T-cell (primary cell): ENCODE measurements at regions not wholly inside any gene's neighbourhood (a gene's known extent, or its start where the extent isn't known, plus 50 kb on each side); places are given as distances from the start of the nearest gene placed in this dataset.
A peak's percentile ranks its signal among the peaks of the same experiment; 100 is the strongest.

ENCODE experiments used
- ATAC-seq, 4 experiments: fragments of 200-7000 bp in 3 of 4; fragments of 150-1000 bp in 1 of 4; cut with Tn5 transposase; replicated peaks in 1 of 4; 1 replicate in 3 of 4; 2 replicates in 1 of 4; pipeline ENCODE4 v1.10.0; 2021; ENCODE audit warnings: moderate library complexity in 3 of 4, mild to moderate bottlenecking in 2 of 4, moderate number of reproducible peaks in 1 of 4
- CTCF ChIA-PET, 2 donors: fragments of 300-600 bp; sonication (Branson Sonifier 250); formaldehyde crosslinking; loops; one replicate each; lab custom pipeline; 2022; ENCODE audit warnings: antibody characterized with exemption in 2 of 2; lab: Charles Lee
- POLR2A ChIA-PET, 2 donors: fragments of 300-600 bp; sonication (Branson Sonifier 250); formaldehyde crosslinking; loops; one replicate each; lab custom pipeline; 2022; ENCODE audit warnings: antibody characterized with exemption in 2 of 2; lab: Charles Lee
- DNase-seq, 35 experiments: peaks; one replicate each; pipeline versions ENCODE4 v3.0.0 to v3.0.0-alpha.2; 2013 to 2023
- H3K27ac ChIP-seq: one replicate; pipeline ENCODE4 v1.5.1; 2013; ENCODE audit warnings: low read length
- H3K27me3 ChIP-seq, 2 experiments: replicated peaks in 1 of 2; 1 replicate in 1 of 2; 2 replicates in 1 of 2; pipeline versions ENCODE4 v1.6.1 to v1.7.0; 2013; ENCODE audit warnings: low read length in 1 of 2, mixed read lengths in 1 of 2; ENCODE audit not compliant: control insufficient read depth in 2 of 2, insufficient read depth in 2 of 2; ENCODE audit errors: extremely low read depth in 1 of 2
- H3K36me3 ChIP-seq, 2 donors: 1 replicate in 1 of 2; 2 replicates in 1 of 2; pipeline versions ENCODE4 v1.6.1 to v1.7.0; 2013; ENCODE audit warnings: low read length in 1 of 2; ENCODE audit not compliant: control insufficient read depth in 2 of 2, insufficient read depth in 1 of 2; ENCODE audit errors: extremely low read depth in 1 of 2
- H3K4me1 ChIP-seq, 2 experiments: 1 replicate in 1 of 2; 2 replicates in 1 of 2; pipeline versions ENCODE4 v1.6.1 to v1.7.0; 2013; ENCODE audit warnings: low read length in 2 of 2, mixed read lengths in 1 of 2; ENCODE audit not compliant: insufficient read depth in 2 of 2, control insufficient read depth in 1 of 2; ENCODE audit errors: extremely low read depth in 1 of 2
- H3K4me3 ChIP-seq, 2 donors: 1 replicate in 1 of 2; 2 replicates in 1 of 2; pipeline versions ENCODE4 v1.5.1 to v1.7.0; 2013; ENCODE audit warnings: mild to moderate bottlenecking in 2 of 2, low read length in 1 of 2, moderate library complexity in 1 of 2; ENCODE audit not compliant: control insufficient read depth in 1 of 2; ENCODE audit errors: extremely low read depth in 1 of 2
- H3K9me3 ChIP-seq: 2 replicates; pipeline ENCODE4 v1.7.0; 2013
- H3K27ac Mint-ChIP-seq, 2 donors: one replicate each; pipeline ENCODE4 v1.8.0; 2020 to 2021; ENCODE audit warnings: mild to moderate bottlenecking in 2 of 2, mixed read lengths in 2 of 2
- H3K27me3 Mint-ChIP-seq, 2 donors: one replicate each; pipeline ENCODE4 v1.8.0; 2021 to 2022; ENCODE audit warnings: mixed read lengths in 2 of 2
- H3K36me3 Mint-ChIP-seq: one replicate; pipeline ENCODE4 v1.8.0; 2021; ENCODE audit warnings: mixed read lengths
- H3K4me1 Mint-ChIP-seq, 3 donors: one replicate each; pipeline ENCODE4 v1.8.0; 2020 to 2022; ENCODE audit warnings: mixed read lengths in 3 of 3, mild to moderate bottlenecking in 1 of 3
- H3K4me3 Mint-ChIP-seq, 3 donors: one replicate each; pipeline ENCODE4 v1.8.0; 2020 to 2022; ENCODE audit warnings: mild to moderate bottlenecking in 3 of 3, mixed read lengths in 3 of 3, moderate library complexity in 3 of 3
- H3K9me3 Mint-ChIP-seq, 3 donors: one replicate each; pipeline ENCODE4 v1.8.0; 2020 to 2022; ENCODE audit warnings: mixed read lengths in 3 of 3
- WGBS: methylation state at CpG from one replicate; pipeline ENCODE4 v1.1.5; 2013; ENCODE audit warnings: missing lambda C conversion rate; ENCODE audit not compliant: insufficient coverage; 5-methylcytosine and 5-hydroxymethylcytosine counted together

DNA sequence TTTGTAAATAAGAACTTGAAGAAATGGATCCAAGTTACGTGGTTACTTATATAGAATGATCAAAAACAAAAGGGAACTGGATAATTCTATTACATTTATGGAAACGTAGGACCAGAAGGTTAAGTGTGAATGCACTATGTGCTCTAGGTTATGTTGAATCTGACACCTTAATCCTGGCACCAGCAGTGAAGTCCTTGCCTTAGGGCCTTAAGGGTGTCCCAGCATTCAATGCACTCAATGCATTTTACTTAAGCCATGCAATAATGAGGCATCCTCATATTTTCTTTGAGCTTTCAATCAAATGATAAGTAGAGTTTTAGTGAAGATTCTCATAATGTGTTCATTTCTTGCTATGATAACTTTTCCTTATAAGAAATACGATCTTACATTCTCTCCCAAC lies 178.3 kb upstream of the AGR3 start:
- no peaks in the 10 kb centered on the region for H3K27me3 ChIP-seq
- no CpG with 5 or more reads among the region's 3 CpGs for WGBS
- H3K4me1 Mint-ChIP-seq: peaks cover 0 to 12% (median 7%) of the 10 kb centered on the region in 3 donors
- H3K9me3 ChIP-seq: no peaks in the 10 kb centered on the region
- no peak overlapping the region for H3K27ac ChIP-seq
- H3K27ac Mint-ChIP-seq: no peak overlapping the region
- H3K4me3 Mint-ChIP-seq: no peak overlapping the region
- no peaks in the 10 kb centered on the region for H3K27me3 Mint-ChIP-seq
- ChIA-PET CTCF (no interaction called here), POLR2A (no interaction called here)
- no peaks in the 10 kb centered on the region for H3K36me3 Mint-ChIP-seq
- no peak overlapping the region for H3K4me3 ChIP-seq
- H3K36me3 ChIP-seq: no peaks in the 10 kb centered on the region
- H3K4me1 ChIP-seq: no peaks in the 10 kb centered on the region
- DNase-seq (no peak), ATAC-seq (no peak)
- H3K9me3 Mint-ChIP-seq: no peaks in the 10 kb centered on the region

DNA sequence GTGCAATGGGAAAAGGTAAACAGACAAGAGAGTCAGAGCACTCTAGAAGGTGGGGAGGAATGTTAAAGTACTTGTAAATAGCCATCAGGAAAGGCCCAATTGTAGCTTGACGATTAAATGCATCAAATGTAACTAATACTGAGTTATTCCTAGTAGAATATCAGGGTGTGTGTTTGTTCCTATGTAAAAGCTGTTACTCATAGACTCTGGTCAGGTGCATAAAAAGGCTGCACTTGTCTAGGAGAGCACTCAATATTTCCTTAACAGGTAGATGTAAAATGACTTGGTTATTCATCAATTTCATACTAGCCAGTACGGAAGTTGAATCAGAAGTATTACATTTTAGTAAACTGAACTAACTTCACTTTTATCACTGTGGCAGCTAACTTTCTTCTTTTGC lies 179.7 kb upstream of the AGR3 start:
- Histone ChIP-seq H3K36me3 (no peaks in the 10 kb centered on the region), H3K4me3 (no peak overlapping the region), H3K9me3 (no peaks in the 10 kb centered on the region), H3K27ac (no peak overlapping the region), H3K27me3 (no peaks in the 10 kb centered on the region), H3K4me1 (no peaks in the 10 kb centered on the region)
- DNase-seq (no peak), ATAC-seq (no peak)
- ChIA-PET POLR2A (interaction anchor here in 1 of 2 donors (0.5 kb wide), 1 partner anchor 174 kb away, joined by 3 read pairs; no protein-coding TSS in a partner anchor), CTCF (interaction anchor here (1.0 to 3.1 kb wide), 3 partner anchors 79 to 240 kb away, joined by 4 to 18 read pairs (median 4); no protein-coding TSS in a partner anchor)
- H3K36me3 Mint-ChIP-seq: no peaks in the 10 kb centered on the region
- WGBS: no CpG with 5 or more reads among the region's 2 CpGs
- H3K4me3 Mint-ChIP-seq: no peak overlapping the region
- H3K9me3 Mint-ChIP-seq: no peaks in the 10 kb centered on the region
- peaks cover 0 to 12% (median 7%) of the 10 kb centered on the region in 3 donors for H3K4me1 Mint-ChIP-seq
- H3K27me3 Mint-ChIP-seq: no peaks in the 10 kb centered on the region
- H3K27ac Mint-ChIP-seq: no peak overlapping the region

DNA sequence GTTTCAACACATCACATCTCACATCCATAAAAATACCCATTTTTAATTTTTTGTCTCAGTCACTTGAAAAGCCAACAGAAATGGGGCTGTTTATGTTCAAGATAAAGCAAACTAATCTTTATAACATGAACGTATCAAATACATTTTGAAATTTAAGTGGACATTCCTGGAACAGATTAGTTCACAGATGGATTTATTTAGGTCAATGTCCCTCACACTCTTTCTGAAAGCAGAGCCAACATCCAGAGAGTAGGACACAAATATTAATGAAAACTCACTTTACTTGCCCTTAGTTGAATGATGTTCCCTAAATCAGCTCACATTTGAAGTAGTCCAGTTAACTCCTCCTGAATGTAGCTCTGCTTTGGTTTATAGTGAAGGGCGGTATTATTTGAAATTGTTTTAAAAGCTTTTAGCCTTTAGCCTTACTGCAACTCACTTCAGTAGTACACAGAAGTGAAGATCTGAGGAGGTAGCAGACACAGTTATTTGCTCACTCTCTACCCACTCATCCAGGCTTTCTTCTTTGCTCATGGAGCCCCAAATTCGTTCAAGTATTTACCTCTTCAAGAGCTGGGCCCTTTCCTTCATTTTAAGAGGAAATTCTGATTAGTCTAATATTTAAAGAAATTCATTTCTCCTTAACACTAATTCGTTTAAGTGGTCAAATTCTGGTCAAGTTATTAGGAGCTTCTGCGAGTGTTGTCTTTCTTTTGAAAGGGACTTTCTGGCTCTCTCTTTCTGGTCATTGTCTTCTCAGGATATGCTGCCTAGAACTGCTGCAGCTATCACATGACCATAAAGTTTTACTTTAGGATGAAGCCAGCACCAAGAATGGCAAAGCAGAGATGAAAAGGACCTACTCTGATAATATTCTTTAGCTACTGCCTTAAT lies 180.6 kb upstream of the AGR3 start:
- H3K27ac Mint-ChIP-seq: no peak overlapping the region
- Histone ChIP-seq H3K36me3 (no peaks in the 10 kb centered on the region), H3K9me3 (no peaks in the 10 kb centered on the region), H3K4me3 (no peak overlapping the region), H3K27ac (no peak overlapping the region), H3K4me1 (no peaks in the 10 kb centered on the region), H3K27me3 (no peaks in the 10 kb centered on the region)
- H3K36me3 Mint-ChIP-seq: no peaks in the 10 kb centered on the region
- no peak for ATAC-seq
- no peak overlapping the region for H3K4me3 Mint-ChIP-seq
- H3K4me1 Mint-ChIP-seq: peaks cover 0 to 8% (median 0%) of the 10 kb centered on the region in 3 donors
- H3K9me3 Mint-ChIP-seq: no peaks in the 10 kb centered on the region
- no peaks in the 10 kb centered on the region for H3K27me3 Mint-ChIP-seq
- no peak for DNase-seq
- ChIA-PET POLR2A (no interaction called here), CTCF (interaction anchor here (0.5 to 3.1 kb wide), 9 partner anchors 8 to 1283 kb away, joined by 3 to 18 read pairs (median 4); partner anchors contain the start of gene AHR (in 1 of the 2))
- WGBS: no CpG with 5 or more reads among the region's 5 CpGs

DNA sequence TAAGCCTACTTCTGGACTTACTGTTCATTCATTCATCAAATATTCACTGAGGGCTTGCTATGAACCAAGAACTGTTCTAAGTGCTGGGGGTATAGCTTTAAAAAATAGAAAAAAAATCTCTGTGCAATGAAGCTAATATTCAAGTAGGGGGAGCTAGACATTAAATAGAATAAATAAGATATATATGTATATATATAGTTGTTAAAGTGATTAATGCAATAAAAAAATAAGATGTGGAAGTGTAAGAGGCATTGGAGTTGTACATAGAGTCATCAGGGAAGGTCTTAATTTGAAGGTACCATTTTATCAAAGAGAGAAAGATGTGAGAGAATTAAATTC lies 181.2 kb upstream of the AGR3 start:
- H3K27me3 ChIP-seq: no peaks in the 10 kb centered on the region
- Mint-ChIP-seq H3K4me1 (peaks cover 0 to 8% (median 0%) of the 10 kb centered on the region in 3 donors), H3K4me3 (no peak overlapping the region), H3K9me3 (no peaks in the 10 kb centered on the region), H3K27ac (no peak overlapping the region), H3K36me3 (no peaks in the 10 kb centered on the region), H3K27me3 (no peaks in the 10 kb centered on the region)
- ATAC-seq: peak in 1 of 4 experiments; percentile 48
- no peak overlapping the region for H3K27ac ChIP-seq
- POLR2A ChIA-PET: no interaction called here
- H3K4me1 ChIP-seq: no peaks in the 10 kb centered on the region
- H3K36me3 ChIP-seq: no peaks in the 10 kb centered on the region
- peak in 1 of 35 experiments; percentile 3 for DNase-seq
- no peaks in the 10 kb centered on the region for H3K9me3 ChIP-seq
- no peak overlapping the region for H3K4me3 ChIP-seq
- CTCF ChIA-PET: interaction anchor here (0.5 to 3.1 kb wide), 10 partner anchors 9 to 1282 kb away, joined by 3 to 18 read pairs (median 4); partner anchors contain the start of gene AHR (in 1 of the 2)

DNA sequence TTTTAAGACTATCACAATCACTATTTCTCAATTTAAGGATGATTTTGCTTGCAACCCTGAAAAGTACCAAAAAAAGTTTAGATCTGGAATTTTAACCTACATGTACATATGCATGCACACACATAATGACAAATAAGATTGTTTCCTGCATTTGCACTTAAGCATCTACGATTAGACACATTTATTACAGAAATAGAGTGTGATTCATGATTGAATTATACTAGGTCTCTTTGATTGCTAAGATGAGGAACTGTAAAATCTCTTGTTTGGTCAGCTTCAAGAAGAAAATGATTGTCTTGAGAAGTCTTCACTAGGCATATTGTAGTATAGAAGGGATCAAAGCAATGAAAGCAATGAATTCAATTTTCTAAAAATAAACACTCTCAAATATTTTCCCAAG lies 185.9 kb upstream of the AGR3 start:
- Histone ChIP-seq H3K27ac (no peak overlapping the region), H3K4me1 (no peaks in the 10 kb centered on the region), H3K9me3 (no peaks in the 10 kb centered on the region), H3K36me3 (no peaks in the 10 kb centered on the region), H3K4me3 (no peak overlapping the region), H3K27me3 (no peaks in the 10 kb centered on the region)
- H3K27me3 Mint-ChIP-seq: no peaks in the 10 kb centered on the region
- H3K27ac Mint-ChIP-seq: no peak overlapping the region
- WGBS: no CpG with 5 or more reads among the region's 1 CpG
- H3K36me3 Mint-ChIP-seq: no peaks in the 10 kb centered on the region
- H3K4me1 Mint-ChIP-seq: peaks cover 0 to 10% (median 0%) of the 10 kb centered on the region in 3 donors
- POLR2A ChIA-PET: no interaction called here
- DNase-seq (no peak), ATAC-seq (no peak)
- CTCF ChIA-PET: no interaction called here
- H3K4me3 Mint-ChIP-seq: no peak overlapping the region
- H3K9me3 Mint-ChIP-seq: no peaks in the 10 kb centered on the region

DNA sequence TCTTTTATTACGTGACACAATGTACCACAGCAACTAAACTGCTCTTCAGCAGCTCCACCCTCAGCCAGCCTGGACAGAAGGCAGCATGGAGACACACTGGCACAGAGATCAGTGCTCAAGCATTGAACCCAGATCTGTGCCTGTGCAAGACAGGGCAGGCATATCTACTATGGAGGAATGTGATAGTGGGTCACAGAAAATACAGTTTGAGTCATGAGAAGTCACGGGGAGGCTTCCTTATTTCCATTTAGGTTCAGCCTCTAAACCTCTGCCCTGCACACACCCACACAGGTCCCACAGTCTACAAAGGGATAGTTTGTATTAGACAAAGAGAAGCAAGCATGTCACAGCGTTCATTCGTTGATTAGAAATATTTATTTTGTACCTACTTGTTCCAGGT lies 187.4 kb upstream of the AGR3 start:
- Histone ChIP-seq H3K9me3 (no peaks in the 10 kb centered on the region), H3K4me3 (no peak overlapping the region), H3K36me3 (no peaks in the 10 kb centered on the region), H3K27ac (no peak overlapping the region), H3K27me3 (no peaks in the 10 kb centered on the region), H3K4me1 (no peaks in the 10 kb centered on the region)
- Mint-ChIP-seq H3K4me1 (peaks cover 0 to 5% (median 0%) of the 10 kb centered on the region in 3 donors), H3K27ac (no peak overlapping the region), H3K27me3 (no peaks in the 10 kb centered on the region), H3K36me3 (no peaks in the 10 kb centered on the region), H3K9me3 (no peaks in the 10 kb centered on the region), H3K4me3 (no peak overlapping the region)
- no CpG with 5 or more reads among the region's 4 CpGs for WGBS
- ChIA-PET CTCF (interaction anchor here in 1 of 2 donors (0.9 kb wide), 1 partner anchor 230 kb away, joined by 3 read pairs; no protein-coding TSS in a partner anchor), POLR2A (interaction anchor here in 1 of 2 donors (0.6 kb wide), 1 partner anchor 73 kb away, joined by 8 read pairs; no protein-coding TSS in a partner anchor)
- ATAC-seq: no peak
- DNase-seq: no peak
